ENCODE measurements at regions not wholly inside any gene's neighbourhood (a gene's known extent, or its start where the extent isn't known, plus 50 kb on each side); places are given as distances from the start of the nearest gene placed in this dataset.
"Not testable (repeated sequence)": the region's sequence is repeated elsewhere in the genome, so short reads cannot be mapped to it uniquely, and the experiment has no call there.

- H3K9me3 Mint-ChIP-seq (ENCODE audit: low read depth) = no peaks in the 10 kb centered on the region
- CTCF ChIA-PET = interaction anchor here (1.6 kb wide), 1 partner anchor 12 kb away, joined by 4 read pairs; no protein-coding TSS in a partner anchor
- no peak for DNase-seq
- H3K4me1 Mint-ChIP-seq = no peaks in the 10 kb centered on the region
- no peaks in the 10 kb centered on the region for H3K36me3 Mint-ChIP-seq
- H3K4me3 Mint-ChIP-seq = no peak overlapping the region
- peaks cover 36% of the 10 kb centered on the region for H3K27me3 Mint-ChIP-seq
- no peak overlapping the region for H3K27ac Mint-ChIP-seq
- no peak for ATAC-seq
Observed at GRCh38 chr10:6850452-6850851, 270.4 kb upstream of the PRKCQ start.

GRCh38 chr10:6847561-6847960, 267.5 kb upstream of the PRKCQ start:
- Mint-ChIP-seq H3K9me3 (ENCODE audit: low read depth) (no peaks in the 10 kb centered on the region), H3K27ac (no peak overlapping the region), H3K27me3 (peaks cover 31% of the 10 kb centered on the region), H3K4me1 (peaks cover 3% of the 10 kb centered on the region), H3K4me3 (no peak overlapping the region), H3K36me3 (no peaks in the 10 kb centered on the region)
- ATAC-seq = no peak
- CTCF ChIA-PET = interaction anchor here (0.6 kb wide), 1 partner anchor 449 kb away, joined by 4 read pairs; no protein-coding TSS in a partner anchor
- no peak for DNase-seq

GRCh38 chr10:6843894-6844650, 264.0 kb upstream of the PRKCQ start:
- Mint-ChIP-seq H3K9me3 (ENCODE audit: low read depth) (no peaks in the 10 kb centered on the region), H3K4me3 (no peak overlapping the region)

GRCh38 chr10:6843481-6843881, 263.4 kb upstream of the PRKCQ start:
- ATAC-seq (no peak), DNase-seq (peak; percentile 47)
- Mint-ChIP-seq H3K27ac (no peak overlapping the region), H3K4me3 (no peak overlapping the region), H3K4me1 (peaks cover 7% of the 10 kb centered on the region), H3K9me3 (ENCODE audit: low read depth) (no peaks in the 10 kb centered on the region), H3K36me3 (no peaks in the 10 kb centered on the region), H3K27me3 (peaks cover 29% of the 10 kb centered on the region)
- CTCF ChIA-PET = interaction anchor here (1.1 to 1.8 kb wide), 3 partner anchors 567 to 844 kb away, joined by 4 to 6 read pairs (median 4); partner anchors contain the start of gene SFMBT2

More at GRCh38 chr10:6843894-6844650, 264.0 kb upstream of the PRKCQ start:
- H3K4me1 Mint-ChIP-seq = peaks cover 7% of the 10 kb centered on the region
- H3K27me3 Mint-ChIP-seq = peaks cover 25% of the 10 kb centered on the region
- CTCF ChIA-PET = interaction anchor here (1.1 to 1.8 kb wide), 3 partner anchors 567 to 843 kb away, joined by 4 to 6 read pairs (median 4); partner anchors contain the start of gene SFMBT2
- H3K27ac Mint-ChIP-seq = no peak overlapping the region
- ATAC-seq (no peak), DNase-seq (no peak)
- H3K36me3 Mint-ChIP-seq = no peaks in the 10 kb centered on the region

GRCh38 chr10:6842722-6843121, 262.6 kb upstream of the PRKCQ start:
- Mint-ChIP-seq H3K27ac (no peak overlapping the region), H3K27me3 (peaks cover 29% of the 10 kb centered on the region), H3K36me3 (no peaks in the 10 kb centered on the region), H3K4me1 (peaks cover 7% of the 10 kb centered on the region), H3K9me3 (ENCODE audit: low read depth) (no peaks in the 10 kb centered on the region), H3K4me3 (no peak overlapping the region)
- CTCF ChIA-PET = interaction anchor here (1.1 to 1.8 kb wide), 3 partner anchors 568 to 845 kb away, joined by 4 to 6 read pairs (median 4); partner anchors contain the start of gene SFMBT2
- DNase-seq (no peak), ATAC-seq (no peak)

GRCh38 chr10:6841761-6842160, 261.7 kb upstream of the PRKCQ start:
- Mint-ChIP-seq H3K4me3 (no peak overlapping the region), H3K36me3 (no peaks in the 10 kb centered on the region), H3K9me3 (ENCODE audit: low read depth) (no peaks in the 10 kb centered on the region), H3K27ac (no peak overlapping the region), H3K27me3 (peaks cover 20% of the 10 kb centered on the region), H3K4me1 (peaks cover 7% of the 10 kb centered on the region)
- DNase-seq = no peak
- no peak for ATAC-seq
- CTCF ChIA-PET = interaction anchor here (1.7 kb wide), 1 partner anchor 78 kb away, joined by 3 read pairs; no protein-coding TSS in a partner anchor

GRCh38 chr10:6840766-6841165, 260.7 kb upstream of the PRKCQ start:
- CTCF ChIA-PET = interaction anchor here (1.7 kb wide), 1 partner anchor 79 kb away, joined by 3 read pairs; no protein-coding TSS in a partner anchor
- no peak for ATAC-seq
- H3K36me3 Mint-ChIP-seq = no peaks in the 10 kb centered on the region
- H3K4me1 Mint-ChIP-seq = peaks cover 7% of the 10 kb centered on the region
- no peak overlapping the region for H3K27ac Mint-ChIP-seq
- DNase-seq = no peak
- H3K4me3 Mint-ChIP-seq = no peak overlapping the region
- H3K27me3 Mint-ChIP-seq = peaks cover 18% of the 10 kb centered on the region
- no peaks in the 10 kb centered on the region for H3K9me3 Mint-ChIP-seq (ENCODE audit: low read depth)

- Mint-ChIP-seq H3K9me3 (ENCODE audit: low read depth) (no peaks in the 10 kb centered on the region), H3K4me1 (peaks cover 7% of the 10 kb centered on the region), H3K27me3 (peaks cover 18% of the 10 kb centered on the region), H3K36me3 (no peaks in the 10 kb centered on the region), H3K4me3 (no peak overlapping the region), H3K27ac (no peak overlapping the region)
- ATAC-seq (no peak), DNase-seq (no peak)
- CTCF ChIA-PET = interaction anchor here (0.9 to 1.7 kb wide), 2 partner anchors 80 to 577 kb away, joined by 3 read pairs; no protein-coding TSS in a partner anchor
Observed at GRCh38 chr10:6840201-6840691, 260.2 kb upstream of the PRKCQ start.

GRCh38 chr10:6838118-6838517, 258.0 kb upstream of the PRKCQ start:
- CTCF ChIA-PET = interaction anchor here (0.8 to 1.3 kb wide), 5 partner anchors 13 to 582 kb away, joined by 3 to 4 read pairs (median 3); no protein-coding TSS in a partner anchor
- no peak overlapping the region for H3K27ac Mint-ChIP-seq
- H3K9me3 Mint-ChIP-seq (ENCODE audit: low read depth) = no peaks in the 10 kb centered on the region
- no peaks in the 10 kb centered on the region for H3K36me3 Mint-ChIP-seq
- H3K4me3 Mint-ChIP-seq = no peak overlapping the region
- ATAC-seq (peak; percentile 63), DNase-seq (no peak)
- H3K4me1 Mint-ChIP-seq = peaks cover 3% of the 10 kb centered on the region
- H3K27me3 Mint-ChIP-seq = peaks cover 14% of the 10 kb centered on the region

GRCh38 chr10:6833458-6834011, 253.5 kb upstream of the PRKCQ start:
- H3K4me1 Mint-ChIP-seq = no peaks in the 10 kb centered on the region
- peaks cover 17% of the 10 kb centered on the region for H3K27me3 Mint-ChIP-seq
- no peak overlapping the region for H3K4me3 Mint-ChIP-seq
- DNase-seq = no peak
- no peaks in the 10 kb centered on the region for H3K36me3 Mint-ChIP-seq
- H3K27ac Mint-ChIP-seq = no peak overlapping the region
- H3K9me3 Mint-ChIP-seq (ENCODE audit: low read depth) = no peaks in the 10 kb centered on the region
- ATAC-seq = no peak
- CTCF ChIA-PET = no interaction called here

GRCh38 chr10:6830981-6831380, 250.9 kb upstream of the PRKCQ start:
- H3K27ac Mint-ChIP-seq; CTCF ChIA-PET; H3K9me3 Mint-ChIP-seq (ENCODE audit: low read depth); H3K4me1 Mint-ChIP-seq; DNase-seq; ATAC-seq; H3K4me3 Mint-ChIP-seq; H3K36me3 Mint-ChIP-seq: not testable (repeated sequence)
- H3K27me3 Mint-ChIP-seq = peaks cover 23% of the 10 kb centered on the region

GRCh38 chr10:6824793-6825192, 244.7 kb upstream of the PRKCQ start:
- H3K9me3 Mint-ChIP-seq (ENCODE audit: low read depth); DNase-seq; ATAC-seq; CTCF ChIA-PET; H3K36me3 Mint-ChIP-seq; H3K4me3 Mint-ChIP-seq; H3K4me1 Mint-ChIP-seq; H3K27ac Mint-ChIP-seq: not testable (repeated sequence)
- peaks cover 21% of the 10 kb centered on the region for H3K27me3 Mint-ChIP-seq

GRCh38 chr10:6823770-6824169, 243.7 kb upstream of the PRKCQ start:
- Mint-ChIP-seq H3K27me3 (peaks cover 20% of the 10 kb centered on the region), H3K36me3 (no peaks in the 10 kb centered on the region), H3K27ac (no peak overlapping the region), H3K4me3 (no peak overlapping the region), H3K9me3 (ENCODE audit: low read depth) (no peaks in the 10 kb centered on the region), H3K4me1 (no peaks in the 10 kb centered on the region)
- CTCF ChIA-PET = no interaction called here
- ATAC-seq = no peak
- DNase-seq = no peak

Measured in activated CD8-positive, alpha-beta memory T cell treated with anti-CD3 and anti-CD28 coated beads, Interleukin-2, amount 10 ng/mL, durations not matched to agents 7 days and 5 days (primary cell).